ENCODE measurements at regions not wholly inside any gene's neighbourhood (a gene's known extent, or its start where the extent isn't known, plus 50 kb on each side); places are given as distances from the start of the nearest gene placed in this dataset.

DNA sequence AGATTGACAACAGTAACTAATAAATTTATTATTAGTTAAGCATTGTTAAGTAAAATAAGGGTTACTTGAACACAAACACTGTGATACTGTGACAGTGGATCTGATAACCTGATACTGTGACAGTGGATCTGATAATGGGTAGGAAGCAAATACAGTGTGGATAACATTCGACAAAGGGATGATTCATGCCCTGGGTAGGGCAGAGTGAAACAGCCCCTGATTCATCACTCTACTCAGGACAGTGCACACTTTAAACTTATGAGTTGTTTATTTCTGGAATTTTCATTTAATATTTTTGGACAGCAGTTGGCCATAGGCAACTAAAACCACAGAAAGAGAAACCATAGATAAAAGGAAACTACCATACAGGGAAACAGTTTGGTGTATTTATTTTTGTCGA lies 60.8 kb upstream of the CTSC start:
- TF ChIP-seq, protein P1, sequence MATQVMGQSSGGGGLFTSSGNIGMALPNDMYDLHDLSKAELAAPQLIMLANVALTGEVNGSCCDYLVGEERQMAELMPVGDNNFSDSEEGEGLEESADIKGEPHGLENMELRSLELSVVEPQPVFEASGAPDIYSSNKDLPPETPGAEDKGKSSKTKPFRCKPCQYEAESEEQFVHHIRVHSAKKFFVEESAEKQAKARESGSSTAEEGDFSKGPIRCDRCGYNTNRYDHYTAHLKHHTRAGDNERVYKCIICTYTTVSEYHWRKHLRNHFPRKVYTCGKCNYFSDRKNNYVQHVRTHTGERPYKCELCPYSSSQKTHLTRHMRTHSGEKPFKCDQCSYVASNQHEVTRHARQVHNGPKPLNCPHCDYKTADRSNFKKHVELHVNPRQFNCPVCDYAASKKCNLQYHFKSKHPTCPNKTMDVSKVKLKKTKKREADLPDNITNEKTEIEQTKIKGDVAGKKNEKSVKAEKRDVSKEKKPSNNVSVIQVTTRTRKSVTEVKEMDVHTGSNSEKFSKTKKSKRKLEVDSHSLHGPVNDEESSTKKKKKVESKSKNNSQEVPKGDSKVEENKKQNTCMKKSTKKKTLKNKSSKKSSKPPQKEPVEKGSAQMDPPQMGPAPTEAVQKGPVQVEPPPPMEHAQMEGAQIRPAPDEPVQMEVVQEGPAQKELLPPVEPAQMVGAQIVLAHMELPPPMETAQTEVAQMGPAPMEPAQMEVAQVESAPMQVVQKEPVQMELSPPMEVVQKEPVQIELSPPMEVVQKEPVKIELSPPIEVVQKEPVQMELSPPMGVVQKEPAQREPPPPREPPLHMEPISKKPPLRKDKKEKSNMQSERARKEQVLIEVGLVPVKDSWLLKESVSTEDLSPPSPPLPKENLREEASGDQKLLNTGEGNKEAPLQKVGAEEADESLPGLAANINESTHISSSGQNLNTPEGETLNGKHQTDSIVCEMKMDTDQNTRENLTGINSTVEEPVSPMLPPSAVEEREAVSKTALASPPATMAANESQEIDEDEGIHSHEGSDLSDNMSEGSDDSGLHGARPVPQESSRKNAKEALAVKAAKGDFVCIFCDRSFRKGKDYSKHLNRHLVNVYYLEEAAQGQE (IDR thresholded peaks at IDR 0.05; ENCODE audit: insufficient read depth in 1 of 2, low read depth in 2 of 2, low read length in 1 of 2) = no peak
- no peak for TF ChIP-seq POLR2AphosphoS5 (IDR thresholded peaks at IDR 0.05; ENCODE audit: low read depth, low read length)
- no peak for TF ChIP-seq SIN3A (IDR thresholded peaks at IDR 0.05; ENCODE audit: borderline replicate concordance, insufficient read depth, low read depth, low read length)
- TF ChIP-seq, protein P2, sequence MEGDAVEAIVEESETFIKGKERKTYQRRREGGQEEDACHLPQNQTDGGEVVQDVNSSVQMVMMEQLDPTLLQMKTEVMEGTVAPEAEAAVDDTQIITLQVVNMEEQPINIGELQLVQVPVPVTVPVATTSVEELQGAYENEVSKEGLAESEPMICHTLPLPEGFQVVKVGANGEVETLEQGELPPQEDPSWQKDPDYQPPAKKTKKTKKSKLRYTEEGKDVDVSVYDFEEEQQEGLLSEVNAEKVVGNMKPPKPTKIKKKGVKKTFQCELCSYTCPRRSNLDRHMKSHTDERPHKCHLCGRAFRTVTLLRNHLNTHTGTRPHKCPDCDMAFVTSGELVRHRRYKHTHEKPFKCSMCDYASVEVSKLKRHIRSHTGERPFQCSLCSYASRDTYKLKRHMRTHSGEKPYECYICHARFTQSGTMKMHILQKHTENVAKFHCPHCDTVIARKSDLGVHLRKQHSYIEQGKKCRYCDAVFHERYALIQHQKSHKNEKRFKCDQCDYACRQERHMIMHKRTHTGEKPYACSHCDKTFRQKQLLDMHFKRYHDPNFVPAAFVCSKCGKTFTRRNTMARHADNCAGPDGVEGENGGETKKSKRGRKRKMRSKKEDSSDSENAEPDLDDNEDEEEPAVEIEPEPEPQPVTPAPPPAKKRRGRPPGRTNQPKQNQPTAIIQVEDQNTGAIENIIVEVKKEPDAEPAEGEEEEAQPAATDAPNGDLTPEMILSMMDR (IDR thresholded peaks at IDR 0.05) = no peak
- TF ChIP-seq TCF7L2 (IDR thresholded peaks at IDR 0.05; ENCODE audit: low read depth, low read length) = no peak
- Histone ChIP-seq H3K4me3 (ENCODE audit: low read depth in 2 of 2, low read length in 2 of 2) (no peak overlapping the region), H3K36me3 (ENCODE audit: control insufficient read depth, insufficient read depth, low read length) (no peaks in the 10 kb centered on the region), H3K27ac (ENCODE audit: low read length) (no peak overlapping the region), H3K4me1 (ENCODE audit: control insufficient read depth, insufficient read depth, low read length) (peaks cover 6% of the 10 kb centered on the region), H3K27me3 (ENCODE audit: control insufficient read depth, insufficient read depth, low read length) (no peaks in the 10 kb centered on the region), H3K9me3 (ENCODE audit: control insufficient read depth, insufficient read depth, low read depth, low read length) (no peaks in the 10 kb centered on the region)
- ChIA-PET POLR2A (no interaction called here), CTCF (no interaction called here)
- DNase-seq (ENCODE audit: low read depth, low spot score) (no peak), ATAC-seq (peak; percentile 86)
- in situ Hi-C loops (cut with HindIII; ENCODE audit: low pct_unique_long_range_greater_than_20kb, low sequenced_read_pairs) = no loop called here
- no TSS peak for BruUV-seq (replicated peaks)
- intact Hi-C loops (cut with micrococcal nuclease; ENCODE audit: unreplicated experiment) = no loop called here

DNA sequence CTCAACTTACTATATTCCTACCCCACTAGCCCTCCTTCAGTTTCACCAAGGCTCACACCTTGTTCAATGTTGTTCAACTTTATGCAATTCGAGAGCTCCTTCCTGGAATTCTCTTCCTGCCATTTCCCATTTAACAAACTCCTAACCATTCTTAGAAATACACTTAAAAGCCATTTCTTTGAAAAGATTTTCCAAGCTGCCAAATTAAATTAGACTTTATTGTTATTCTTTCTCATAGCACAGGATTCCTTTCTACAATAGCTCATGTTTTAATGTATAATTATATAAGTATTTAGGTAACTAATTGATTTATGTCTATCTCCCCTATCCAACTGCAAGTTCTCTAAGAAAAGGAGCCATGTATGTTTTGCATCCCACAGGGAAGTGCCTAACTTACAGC lies 52.7 kb upstream of the CTSC start:
- in situ Hi-C loops (cut with HindIII; ENCODE audit: low pct_unique_long_range_greater_than_20kb, low sequenced_read_pairs) (no loop called here), intact Hi-C loops (cut with micrococcal nuclease; ENCODE audit: unreplicated experiment) (no loop called here)
- Histone ChIP-seq H3K36me3 (ENCODE audit: control insufficient read depth, insufficient read depth, low read length) (no peaks in the 10 kb centered on the region), H3K27ac (ENCODE audit: low read length) (no peak overlapping the region), H3K4me3 (ENCODE audit: low read depth in 2 of 2, low read length in 2 of 2) (no peak overlapping the region), H3K4me1 (ENCODE audit: control insufficient read depth, insufficient read depth, low read length) (no peaks in the 10 kb centered on the region), H3K27me3 (ENCODE audit: control insufficient read depth, insufficient read depth, low read length) (no peaks in the 10 kb centered on the region), H3K9me3 (ENCODE audit: control insufficient read depth, insufficient read depth, low read depth, low read length) (no peaks in the 10 kb centered on the region)
- TF ChIP-seq, protein P2 (IDR thresholded peaks at IDR 0.05) = no peak
- POLR2A ChIA-PET = no interaction called here
- CTCF ChIA-PET = no interaction called here
- BruUV-seq (replicated peaks) = no TSS peak
- ATAC-seq (no peak), DNase-seq (ENCODE audit: low read depth, low spot score) (no peak)

DNA sequence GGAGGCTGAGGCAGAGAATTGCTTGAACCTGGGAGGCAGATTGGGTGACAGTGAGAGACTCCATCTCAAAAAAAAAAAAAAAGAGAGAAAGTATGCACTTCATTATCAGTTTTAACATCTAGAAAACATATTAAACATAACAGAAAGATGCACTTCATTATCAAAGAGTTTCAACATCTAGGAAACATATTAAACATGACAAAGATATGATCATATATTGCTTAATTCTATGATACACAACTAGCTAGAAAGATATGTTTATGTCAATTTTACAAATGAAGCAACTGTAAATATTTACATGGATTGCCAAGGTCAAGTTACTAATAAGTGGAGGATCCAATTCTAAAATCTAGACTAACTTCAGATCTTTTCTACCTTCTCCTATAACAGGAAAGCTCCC lies 50.4 kb upstream of the CTSC start:
- no peaks in the 10 kb centered on the region for H3K36me3 ChIP-seq (ENCODE audit: control insufficient read depth, insufficient read depth, low read length)
- CTCF ChIA-PET = no interaction called here
- POLR2A ChIA-PET = no interaction called here

More for the DNA sequence above, 50.4 kb upstream of the CTSC start:
- no TSS peak for BruUV-seq (replicated peaks)
- ATAC-seq = no peak
- intact Hi-C loops (cut with micrococcal nuclease; ENCODE audit: unreplicated experiment) = no loop called here
- Histone ChIP-seq H3K4me3 (ENCODE audit: low read depth in 2 of 2, low read length in 2 of 2) (no peak overlapping the region), H3K9me3 (ENCODE audit: control insufficient read depth, insufficient read depth, low read depth, low read length) (no peaks in the 10 kb centered on the region), H3K27ac (ENCODE audit: low read length) (no peak overlapping the region), H3K27me3 (ENCODE audit: control insufficient read depth, insufficient read depth, low read length) (no peaks in the 10 kb centered on the region), H3K4me1 (ENCODE audit: control insufficient read depth, insufficient read depth, low read length) (no peaks in the 10 kb centered on the region; the same call in 1 of the 2 replicates)
- TF ChIP-seq, protein P2 (IDR thresholded peaks at IDR 0.05) = no peak
- TF ChIP-seq SIN3A (IDR thresholded peaks at IDR 0.05; ENCODE audit: borderline replicate concordance, insufficient read depth, low read depth, low read length) (no peak), POLR2AphosphoS5 (IDR thresholded peaks at IDR 0.05; ENCODE audit: low read depth, low read length) (no peak), TCF7L2 (IDR thresholded peaks at IDR 0.05; ENCODE audit: low read depth, low read length) (no peak)
- TF ChIP-seq, protein P1 (IDR thresholded peaks at IDR 0.05; ENCODE audit: insufficient read depth in 1 of 2, low read depth in 2 of 2, low read length in 1 of 2) = no peak
- no peak for DNase-seq (ENCODE audit: low read depth, low spot score)
- in situ Hi-C loops (cut with HindIII; ENCODE audit: low pct_unique_long_range_greater_than_20kb, low sequenced_read_pairs) = no loop called here

All from Panc1 (cell line).